ENCODE measurements at regions not wholly inside any gene's neighbourhood (a gene's known extent, or its start where the extent isn't known, plus 50 kb on each side); places are given as distances from the start of the nearest gene placed in this dataset.
A peak's percentile ranks its signal among the peaks of the same experiment; 100 is the strongest.

- DNase-seq (ENCODE audit: low read depth in 2 of 2), result peak in 1 of 2 donors; percentile 64
These were observed 51.1 kb upstream of the IL21 start for GRCh38 chr4:122671919-122672490.

GRCh38 chr4:122673252-122673651 is 52.4 kb upstream of the IL21 start:
- DNase-seq (ENCODE audit: low read depth in 2 of 2), result no peak

- DNase-seq (ENCODE audit: low read depth in 2 of 2), result peak in 1 of 2 donors; percentile 38
These were observed 53.5 kb upstream of the IL21 start for GRCh38 chr4:122674371-122674770.

- no peak for DNase-seq (ENCODE audit: low read depth in 2 of 2)
These were observed 53.2 kb upstream of the BBS12 start for GRCh38 chr4:122679317-122679716.

GRCh38 chr4:122679946-122680345 is 52.6 kb upstream of the BBS12 start:
- no peak for DNase-seq (ENCODE audit: low read depth in 2 of 2)

GRCh38 chr4:122681568-122681967 is 50.9 kb upstream of the BBS12 start:
- DNase-seq (ENCODE audit: low read depth in 2 of 2), result no peak

All from dermis microvascular lymphatic vessel endothelial cell (primary cell).